Parathyroid adenoma (tissue), 2 donors: ENCODE measurements at regions not wholly inside any gene's neighbourhood (a gene's known extent, or its start where the extent isn't known, plus 50 kb on each side); places are given as distances from the start of the nearest gene placed in this dataset.

Source experiments
- H2AFZ ChIP-seq: fragments of 300-600 bp; sonication (generic); one replicate; pipeline ENCODE4 v1.7.0; 2017; ENCODE audit warnings: antibody characterized with exemption, mild to moderate bottlenecking
- H3K27ac ChIP-seq: fragments of 300-600 bp; sonication (generic); one replicate; pipeline ENCODE4 v1.7.0; 2017
- H3K27me3 ChIP-seq: fragments of 300-600 bp; sonication (generic); one replicate; pipeline ENCODE4 v1.7.0; 2017; ENCODE audit warnings: low read length; ENCODE audit not compliant: control insufficient read depth, insufficient read depth
- H3K36me3 ChIP-seq: fragments of 300-600 bp; sonication (generic); one replicate; pipeline ENCODE4 v1.7.0; 2017; ENCODE audit warnings: low read length; ENCODE audit not compliant: control insufficient read depth, insufficient read depth
- H3K4me1 ChIP-seq: fragments of 300-600 bp; sonication (generic); one replicate; pipeline ENCODE4 v1.7.0; 2017; ENCODE audit warnings: control low read depth
- H3K4me2 ChIP-seq: fragments of 300-600 bp; sonication (generic); one replicate; pipeline ENCODE4 v1.7.0; 2017; ENCODE audit warnings: low read length
- H3K4me3 ChIP-seq: fragments of 300-600 bp; sonication (generic); one replicate; pipeline ENCODE4 v1.7.0; 2017; ENCODE audit warnings: low read depth, low read length
- H3K79me2 ChIP-seq: fragments of 300-600 bp; sonication (generic); one replicate; pipeline ENCODE4 v1.7.0; 2017; ENCODE audit warnings: control low read depth
- H3K9ac ChIP-seq: fragments of 300-600 bp; sonication (generic); one replicate; pipeline ENCODE4 v1.7.0; 2017; ENCODE audit warnings: mild to moderate bottlenecking
- H3K9me3 ChIP-seq: fragments of 300-600 bp; sonication (generic); one replicate; pipeline ENCODE4 v1.7.0; 2017; ENCODE audit warnings: low read length; ENCODE audit not compliant: control insufficient read depth
- CTCF ChIP-seq: fragments of 300-600 bp; sonication (generic); IDR thresholded peaks from one replicate; pipeline ENCODE4 v1.7.0; 2017; ENCODE audit warnings: antibody characterized with exemption, mild to moderate bottlenecking
- donor health status: primary hyperparathyroidism.

- Histone ChIP-seq H3K79me2 (no peaks in the 10 kb centered on the region), H3K27me3 (no peaks in the 10 kb centered on the region), H3K9ac (no peak overlapping the region), H3K4me1 (no peaks in the 10 kb centered on the region), H3K27ac (no peak overlapping the region), H3K9me3 (no peaks in the 10 kb centered on the region), H2AFZ (no peak overlapping the region), H3K4me3 (no peak overlapping the region), H3K36me3 (no peaks in the 10 kb centered on the region), H3K4me2 (no peak overlapping the region)
- no peak for TF ChIP-seq CTCF
Observed at GRCh38 chrX:45859407-45859806, 658.7 kb upstream of the DIPK2B start.

- H2AFZ ChIP-seq, result no peak overlapping the region
- H3K36me3 ChIP-seq, result no peaks in the 10 kb centered on the region
- no peak for TF ChIP-seq CTCF
- no peaks in the 10 kb centered on the region for H3K9me3 ChIP-seq
- H3K27me3 ChIP-seq, result no peaks in the 10 kb centered on the region
- no peak overlapping the region for H3K4me2 ChIP-seq
- H3K79me2 ChIP-seq, result no peaks in the 10 kb centered on the region
- no peak overlapping the region for H3K9ac ChIP-seq
- H3K27ac ChIP-seq, result no peak overlapping the region
- no peak overlapping the region for H3K4me3 ChIP-seq
- H3K4me1 ChIP-seq, result no peaks in the 10 kb centered on the region
Observed at GRCh38 chrX:45852884-45853283, 652.2 kb upstream of the DIPK2B start.

GRCh38 chrX:45851434-45851991, 650.8 kb upstream of the DIPK2B start:
- Histone ChIP-seq H3K4me3 (peak overlapping the region; percentile 40), H3K36me3 (no peaks in the 10 kb centered on the region), H3K9ac (no peak overlapping the region), H3K4me2 (peak overlapping the region; percentile 76), H3K4me1 (no peaks in the 10 kb centered on the region), H3K27ac (no peak overlapping the region), H3K9me3 (no peaks in the 10 kb centered on the region), H2AFZ (peak overlapping the region; percentile 58), H3K79me2 (no peaks in the 10 kb centered on the region), H3K27me3 (no peaks in the 10 kb centered on the region)
- TF ChIP-seq CTCF, result no peak

GRCh38 chrX:45850775-45851433, 650.2 kb upstream of the DIPK2B start:
- no peak overlapping the region for H3K9ac ChIP-seq
- peak overlapping the region; percentile 76 for H3K4me2 ChIP-seq
- no peak for TF ChIP-seq CTCF
- no peak overlapping the region for H3K27ac ChIP-seq
- no peaks in the 10 kb centered on the region for H3K9me3 ChIP-seq
- no peaks in the 10 kb centered on the region for H3K4me1 ChIP-seq
- H3K4me3 ChIP-seq, result peak overlapping the region; percentile 46
- H3K27me3 ChIP-seq, result no peaks in the 10 kb centered on the region
- H3K36me3 ChIP-seq, result no peaks in the 10 kb centered on the region
- no peaks in the 10 kb centered on the region for H3K79me2 ChIP-seq
- peak overlapping the region; percentile 58 for H2AFZ ChIP-seq
